ENCODE measurements at regions not wholly inside any gene's neighbourhood (a gene's known extent, or its start where the extent isn't known, plus 50 kb on each side); places are given as distances from the start of the nearest gene placed in this dataset.

GRCh38 chr2:47260971-47261370 lies 84.7 kb upstream of the CALM2 start:
- Histone ChIP-seq H2BK120ac (ENCODE audit: low read depth, low read length, poor library complexity, severe bottlenecking) (no peak overlapping the region), H3K79me2 (ENCODE audit: insufficient read depth, low read length) (no peaks in the 10 kb centered on the region), H3K18ac (ENCODE audit: insufficient read length, low read depth, low read length) (no peak overlapping the region), H2BK15ac (ENCODE audit: low read depth, low read length) (no peak overlapping the region), H3K23ac (ENCODE audit: insufficient read length, low read depth, low read length) (no peak overlapping the region), H4K91ac (ENCODE audit: insufficient read length, low read depth, low read length) (no peak overlapping the region), H3K27me3 (ENCODE audit: insufficient read depth, low read length) (no peaks in the 10 kb centered on the region), H3K14ac (ENCODE audit: insufficient read depth, low read length) (no peak overlapping the region), H3K4ac (ENCODE audit: low read depth, low read length) (no peak overlapping the region), H4K8ac (replicated peaks; ENCODE audit: insufficient read length, low read depth, low read length) (no peak overlapping the region), H2AK5ac (ENCODE audit: insufficient read length, low read length) (no peak overlapping the region), H3K23me2 (ENCODE audit: insufficient read length, low read depth, low read length, poor library complexity, severe bottlenecking) (no peaks in the 10 kb centered on the region), H3K4me2 (ENCODE audit: insufficient read depth, insufficient read length, low read length) (no peak overlapping the region), H2AFZ (ENCODE audit: low read length) (no peak overlapping the region), H3K9me3 (ENCODE audit: control insufficient read depth, low read depth, low read length) (no peaks in the 10 kb centered on the region), H3K56ac (ENCODE audit: insufficient read length, low read depth, low read length) (no peak overlapping the region), H3K27ac (ENCODE audit: insufficient read length, low read depth, low read length) (no peak overlapping the region), H2BK5ac (ENCODE audit: insufficient read length, low read length) (no peak overlapping the region), H3T11ph (ENCODE audit: low read length) (no peak overlapping the region), H3K9ac (ENCODE audit: extremely low read depth, insufficient read length, low read length) (no peak overlapping the region), H4K20me1 (ENCODE audit: control insufficient read depth, insufficient read depth, insufficient read length) (no peaks in the 10 kb centered on the region), H2BK12ac (ENCODE audit: insufficient read length, low read depth, low read length) (no peak overlapping the region), H2BK20ac (ENCODE audit: low read depth, low read length, poor library complexity, severe bottlenecking) (no peak overlapping the region), H3K79me1 (ENCODE audit: insufficient read depth, low read depth, low read length, poor library complexity, severe bottlenecking) (no peaks in the 10 kb centered on the region), H4K5ac (ENCODE audit: insufficient read length, low read depth, low read length) (no peak overlapping the region), H3K4me1 (ENCODE audit: insufficient read depth, low read length) (peaks cover 6% of the 10 kb centered on the region)
- Mint-ChIP-seq H3K4me3 (no peak overlapping the region), H3K27me3 (ENCODE audit: low read depth) (no peaks in the 10 kb centered on the region; the same call in 1 of the 2 replicates), H3K9me3 (no peaks in the 10 kb centered on the region), H3K36me3 (ENCODE audit: insufficient read depth in 1 of 3, low read depth in 3 of 3) (no peaks in the 10 kb centered on the region), H3K27ac (no peak overlapping the region), H3K4me1 (peaks cover 28 to 42% of the 10 kb centered on the region in 2 experiments)
- WGBS (ENCODE audit: extremely low coverage, insufficient read length, low lambda C conversion rate), result no CpG with 5 or more reads among the region's 3 CpGs
- TF ChIP-seq CTCF (conservative IDR thresholded peaks at IDR 0.05), result no peak
- no peak for DNase-seq
